NCI-H345 (cell line): ENCODE measurements at regions not wholly inside any gene's neighbourhood (a gene's known extent, or its start where the extent isn't known, plus 50 kb on each side); places are given as distances from the start of the nearest gene placed in this dataset.
"Not testable (repeated sequence)": the region's sequence is repeated elsewhere in the genome, so short reads cannot be mapped to it uniquely, and the experiment has no call there.

Experiments used
- DNase-seq: peaks from one replicate; lab custom pipeline; 2025; lab: John Stamatoyannopoulos, UW

- no peak for DNase-seq
Observed at GRCh38 chr16:85202631-85203461, 90.6 kb upstream of the CIBAR2 start.

GRCh38 chr16:85203462-85203813 lies 91.2 kb upstream of the CIBAR2 start:
- DNase-seq, result no peak

- no peak for DNase-seq
Observed at GRCh38 chr16:85204242-85205010, 92.2 kb upstream of the CIBAR2 start.

- not testable (repeated sequence) for DNase-seq
Observed at GRCh38 chr16:85205257-85205656, 93.0 kb upstream of the CIBAR2 start.

- no peak for DNase-seq
Observed at GRCh38 chr16:85205747-85206471, 93.6 kb upstream of the CIBAR2 start.

GRCh38 chr16:85206472-85207356 lies 94.4 kb upstream of the CIBAR2 start:
- DNase-seq, result no peak

- DNase-seq, result no peak
Observed at GRCh38 chr16:85207357-85207921, 95.2 kb upstream of the CIBAR2 start.

GRCh38 chr16:85208181-85208580 lies 95.9 kb upstream of the CIBAR2 start:
- no peak for DNase-seq

GRCh38 chr16:85208643-85209520 lies 96.6 kb upstream of the CIBAR2 start:
- no peak for DNase-seq

GRCh38 chr16:85209526-85210121 lies 97.4 kb upstream of the CIBAR2 start:
- DNase-seq, result no peak

GRCh38 chr16:85210423-85211169 lies 98.3 kb upstream of the CIBAR2 start:
- no peak for DNase-seq

GRCh38 chr16:85211271-85211801 lies 99.1 kb upstream of the CIBAR2 start:
- no peak for DNase-seq

- no peak for DNase-seq
Observed at GRCh38 chr16:85213926-85214675, 101.8 kb upstream of the CIBAR2 start.

- DNase-seq, result peak; percentile 27
Observed at GRCh38 chr16:85215478-85216118, 103.3 kb upstream of the CIBAR2 start.

GRCh38 chr16:85216522-85217375 lies 104.5 kb upstream of the CIBAR2 start:
- DNase-seq, result no peak

GRCh38 chr16:85220125-85220839 lies 108.0 kb upstream of the CIBAR2 start:
- peak; percentile 89 for DNase-seq
